ENCODE measurements at regions not wholly inside any gene's neighbourhood (a gene's known extent, or its start where the extent isn't known, plus 50 kb on each side); places are given as distances from the start of the nearest gene placed in this dataset.

- no peaks in the 10 kb centered on the region for H3K27me3 ChIP-seq (ENCODE audit: control insufficient read depth, insufficient read depth, low read length)
- no peaks in the 10 kb centered on the region for H3K36me3 ChIP-seq (ENCODE audit: control insufficient read depth in 2 of 3, insufficient read depth in 3 of 3, low read length in 3 of 3)
- H3K9ac ChIP-seq (ENCODE audit: low read length in 3 of 3), result no peak overlapping the region
- no peak for TF ChIP-seq CTCF (IDR thresholded peaks at IDR 0.05; ENCODE audit: borderline replicate concordance, extremely low read depth, insufficient read depth)
- H3K27ac ChIP-seq (ENCODE audit: low read depth in 2 of 2, low read length in 2 of 2), result no peak overlapping the region
- H3K4me1 ChIP-seq (ENCODE audit: control insufficient read depth in 2 of 3, insufficient read depth in 2 of 3, low read depth in 1 of 3, low read length in 3 of 3), result no peaks in the 10 kb centered on the region
- intact Hi-C loops (cut with DNase I), result no loop called here
- DNase-seq (no peak), FAIRE-seq (no peak)
- H3K4me3 ChIP-seq (ENCODE audit: low read length in 3 of 3), result no peak overlapping the region
- no peaks in the 10 kb centered on the region for H3K9me3 ChIP-seq (ENCODE audit: control insufficient read depth in 2 of 3, insufficient read depth in 1 of 3, low read length in 3 of 3)
Measured at GRCh38 chr12:15056218-15056617, 83.4 kb downstream of the PDE6H start.
